ENCODE measurements at regions not wholly inside any gene's neighbourhood (a gene's known extent, or its start where the extent isn't known, plus 50 kb on each side); places are given as distances from the start of the nearest gene placed in this dataset.

DNA sequence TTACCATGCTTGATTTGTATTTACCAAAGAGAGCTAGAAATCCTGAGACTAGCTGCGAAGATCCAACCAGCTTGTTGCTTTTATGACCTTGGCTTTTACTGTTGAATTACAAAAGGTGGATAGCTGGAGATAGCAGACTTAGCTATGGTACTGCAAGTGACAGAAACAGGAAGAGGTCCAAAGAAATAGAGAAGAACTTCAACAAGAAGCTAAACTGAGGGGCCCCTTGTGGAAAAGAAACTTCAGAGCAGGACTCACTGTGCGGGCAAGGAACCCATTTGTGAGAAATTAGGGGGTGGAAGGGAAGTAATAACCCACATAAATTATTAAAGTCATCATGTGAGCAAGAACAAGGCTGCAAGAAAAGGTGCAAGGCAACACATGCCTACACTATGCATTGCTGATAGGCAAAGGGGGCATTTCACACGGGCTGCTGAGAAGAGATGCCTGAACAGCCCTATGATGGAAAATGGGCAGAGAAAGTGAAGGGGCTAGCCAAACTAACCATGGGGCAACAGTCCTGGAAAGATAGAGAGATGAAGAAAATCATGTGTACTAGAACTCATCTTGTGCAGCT, 116.6 kb upstream of the PRDX6 start:
- TF ChIP-seq POLR2A (IDR thresholded peaks at IDR 0.05): no peak
- TF ChIP-seq, protein P1, sequence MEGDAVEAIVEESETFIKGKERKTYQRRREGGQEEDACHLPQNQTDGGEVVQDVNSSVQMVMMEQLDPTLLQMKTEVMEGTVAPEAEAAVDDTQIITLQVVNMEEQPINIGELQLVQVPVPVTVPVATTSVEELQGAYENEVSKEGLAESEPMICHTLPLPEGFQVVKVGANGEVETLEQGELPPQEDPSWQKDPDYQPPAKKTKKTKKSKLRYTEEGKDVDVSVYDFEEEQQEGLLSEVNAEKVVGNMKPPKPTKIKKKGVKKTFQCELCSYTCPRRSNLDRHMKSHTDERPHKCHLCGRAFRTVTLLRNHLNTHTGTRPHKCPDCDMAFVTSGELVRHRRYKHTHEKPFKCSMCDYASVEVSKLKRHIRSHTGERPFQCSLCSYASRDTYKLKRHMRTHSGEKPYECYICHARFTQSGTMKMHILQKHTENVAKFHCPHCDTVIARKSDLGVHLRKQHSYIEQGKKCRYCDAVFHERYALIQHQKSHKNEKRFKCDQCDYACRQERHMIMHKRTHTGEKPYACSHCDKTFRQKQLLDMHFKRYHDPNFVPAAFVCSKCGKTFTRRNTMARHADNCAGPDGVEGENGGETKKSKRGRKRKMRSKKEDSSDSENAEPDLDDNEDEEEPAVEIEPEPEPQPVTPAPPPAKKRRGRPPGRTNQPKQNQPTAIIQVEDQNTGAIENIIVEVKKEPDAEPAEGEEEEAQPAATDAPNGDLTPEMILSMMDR (IDR thresholded peaks at IDR 0.05): no peak

All from heart left ventricle (tissue), 13 donors.